DOHH2 (cell line): ENCODE measurements at regions not wholly inside any gene's neighbourhood (a gene's known extent, or its start where the extent isn't known, plus 50 kb on each side); places are given as distances from the start of the nearest gene placed in this dataset.

ENCODE experiments used
- H3F3A ChIP-seq: fragments of 200-600 bp; sonication (generic), shearing (Covaris generic); 2 replicates; pipeline ENCODE4 v1.6.0; 2016; ENCODE audit warnings: antibody characterized with exemption, mild to moderate bottlenecking; ENCODE audit not compliant: control insufficient read depth, insufficient read depth
- H3K27ac ChIP-seq: fragments of 200-600 bp; sonication (generic); 2 replicates; pipeline ENCODE4 v1.5.1; 2014; ENCODE audit warnings: low read depth, mild to moderate bottlenecking, low read length, moderate library complexity
- H3K27me3 ChIP-seq: fragments of 200-600 bp; sonication (generic); 2 replicates; pipeline ENCODE4 v1.6.1; 2014; ENCODE audit warnings: mild to moderate bottlenecking, low read length, mixed read lengths; ENCODE audit not compliant: control insufficient read depth
- H3K36me3 ChIP-seq: fragments of 200-600 bp; sonication (generic); 2 replicates; pipeline ENCODE4 v1.6.1; 2014; ENCODE audit warnings: mild to moderate bottlenecking, low read length, moderate library complexity, mixed read lengths; ENCODE audit not compliant: control insufficient read depth
- H3K4me1 ChIP-seq: fragments of 200-600 bp; sonication (generic); 2 replicates; pipeline ENCODE4 v1.6.1; 2014; ENCODE audit warnings: mild to moderate bottlenecking, low read length, mixed read lengths; ENCODE audit not compliant: control insufficient read depth
- H3K4me2 ChIP-seq: fragments of 200-600 bp; sonication (generic); 2 replicates; pipeline ENCODE4 v1.6.0; 2014; ENCODE audit warnings: mild to moderate bottlenecking, low read length, moderate library complexity
- H3K4me3 ChIP-seq: fragments of 200-600 bp; sonication (generic); 2 replicates; pipeline ENCODE4 v1.5.1; 2014; ENCODE audit warnings: mild to moderate bottlenecking, low read length, mixed read lengths
- H3K79me2 ChIP-seq: fragments of 200-600 bp; sonication (generic); 2 replicates; pipeline ENCODE4 v1.6.1; 2014; ENCODE audit warnings: mild to moderate bottlenecking, low read length, mixed read lengths; ENCODE audit not compliant: control insufficient read depth
- H3K9me2 ChIP-seq: fragments of 200-600 bp; sonication (generic); replicated peaks from 2 replicates; pipeline ENCODE4 v1.6.1; 2014; ENCODE audit warnings: mild to moderate bottlenecking, low read length, mixed read lengths; ENCODE audit not compliant: control insufficient read depth
- H3K9me3 ChIP-seq: fragments of 200-600 bp; sonication (generic); 2 replicates; pipeline ENCODE4 v1.6.1; 2014; ENCODE audit warnings: antibody characterized with exemption, low read length, mixed read lengths; ENCODE audit not compliant: control insufficient read depth, insufficient read depth
- H4K20me1 ChIP-seq: fragments of 200-600 bp; sonication (generic); 2 replicates; pipeline ENCODE4 v1.6.0; 2014; ENCODE audit warnings: low read depth, mild to moderate bottlenecking, antibody characterized with exemption, low read length, moderate library complexity; ENCODE audit not compliant: control insufficient read depth, insufficient read depth
- CTCF ChIP-seq: fragments of 200-600 bp; sonication (generic); IDR thresholded peaks from one replicate; pipeline ENCODE4 v1.5.1; 2014; ENCODE audit warnings: antibody characterized with exemption, mild to moderate bottlenecking, low read depth, low read length; ENCODE audit not compliant: poor library complexity, severe bottlenecking
- EZH2phosphoT487 ChIP-seq: fragments of 200-600 bp; sonication (generic); IDR thresholded peaks from 2 replicates; pipeline ENCODE4 v1.6.1; 2017; ENCODE audit warnings: borderline replicate concordance, mild to moderate bottlenecking, antibody characterized with exemption, low read length, moderate library complexity, mixed read lengths

GRCh38 chr9:109974143-109974917 is 194.3 kb downstream of the PALM2AKAP2 start:
- H3K4me1 ChIP-seq: peaks cover 71% of the 10 kb centered on the region
- H3K79me2 ChIP-seq: no peaks in the 10 kb centered on the region
- TF ChIP-seq CTCF: no peak
- no peak for TF ChIP-seq EZH2phosphoT487
- peaks cover 7% of the 10 kb centered on the region; the same call in 1 of the 2 replicates for H3K36me3 ChIP-seq
- H3K9me2 ChIP-seq: no peaks in the 10 kb centered on the region
- H3K27ac ChIP-seq: peak overlapping the region; percentile 5; the same call in 1 of the 2 replicates
- H3K9me3 ChIP-seq: no peaks in the 10 kb centered on the region
- no peaks in the 10 kb centered on the region for H4K20me1 ChIP-seq
- H3K4me3 ChIP-seq: peak overlapping the region; percentile 27; the same call in 1 of the 2 replicates
- no peaks in the 10 kb centered on the region for H3K27me3 ChIP-seq
- H3F3A ChIP-seq: peaks cover 14% of the 10 kb centered on the region
- peak overlapping the region; percentile 81 for H3K4me2 ChIP-seq

- no peaks in the 10 kb centered on the region for H3K9me3 ChIP-seq
- H4K20me1 ChIP-seq: no peaks in the 10 kb centered on the region
- no peak overlapping the region for H3K4me3 ChIP-seq
- H3K79me2 ChIP-seq: no peaks in the 10 kb centered on the region
- peaks cover 7% of the 10 kb centered on the region; the same call in 1 of the 2 replicates for H3K36me3 ChIP-seq
- H3K9me2 ChIP-seq: no peaks in the 10 kb centered on the region
- TF ChIP-seq CTCF (no peak), EZH2phosphoT487 (no peak)
- peak overlapping the region; percentile 81 for H3K4me2 ChIP-seq
- H3F3A ChIP-seq: peaks cover 12% of the 10 kb centered on the region
- 0 out of 2 replicates have a peak overlapping the region, but pooled peaks have one; percentile 5 for H3K27ac ChIP-seq
- H3K27me3 ChIP-seq: no peaks in the 10 kb centered on the region
- H3K4me1 ChIP-seq: peaks cover 65% of the 10 kb centered on the region
Observed at GRCh38 chr9:109974918-109975276, 194.9 kb downstream of the PALM2AKAP2 start.

GRCh38 chr9:109975574-109976295 is 195.7 kb downstream of the PALM2AKAP2 start:
- Histone ChIP-seq H3K27me3 (no peaks in the 10 kb centered on the region), H3F3A (peaks cover 12% of the 10 kb centered on the region), H3K4me3 (no peak overlapping the region), H4K20me1 (no peaks in the 10 kb centered on the region), H3K9me3 (no peaks in the 10 kb centered on the region), H3K36me3 (peaks cover 7% of the 10 kb centered on the region; the same call in 1 of the 2 replicates), H3K79me2 (no peaks in the 10 kb centered on the region), H3K9me2 (no peaks in the 10 kb centered on the region), H3K4me2 (no peak overlapping the region), H3K27ac (no peak overlapping the region), H3K4me1 (peaks cover 57% of the 10 kb centered on the region)
- TF ChIP-seq EZH2phosphoT487 (no peak), CTCF (no peak)
